ENCODE measurements at regions not wholly inside any gene's neighbourhood (a gene's known extent, or its start where the extent isn't known, plus 50 kb on each side); places are given as distances from the start of the nearest gene placed in this dataset.

DNA sequence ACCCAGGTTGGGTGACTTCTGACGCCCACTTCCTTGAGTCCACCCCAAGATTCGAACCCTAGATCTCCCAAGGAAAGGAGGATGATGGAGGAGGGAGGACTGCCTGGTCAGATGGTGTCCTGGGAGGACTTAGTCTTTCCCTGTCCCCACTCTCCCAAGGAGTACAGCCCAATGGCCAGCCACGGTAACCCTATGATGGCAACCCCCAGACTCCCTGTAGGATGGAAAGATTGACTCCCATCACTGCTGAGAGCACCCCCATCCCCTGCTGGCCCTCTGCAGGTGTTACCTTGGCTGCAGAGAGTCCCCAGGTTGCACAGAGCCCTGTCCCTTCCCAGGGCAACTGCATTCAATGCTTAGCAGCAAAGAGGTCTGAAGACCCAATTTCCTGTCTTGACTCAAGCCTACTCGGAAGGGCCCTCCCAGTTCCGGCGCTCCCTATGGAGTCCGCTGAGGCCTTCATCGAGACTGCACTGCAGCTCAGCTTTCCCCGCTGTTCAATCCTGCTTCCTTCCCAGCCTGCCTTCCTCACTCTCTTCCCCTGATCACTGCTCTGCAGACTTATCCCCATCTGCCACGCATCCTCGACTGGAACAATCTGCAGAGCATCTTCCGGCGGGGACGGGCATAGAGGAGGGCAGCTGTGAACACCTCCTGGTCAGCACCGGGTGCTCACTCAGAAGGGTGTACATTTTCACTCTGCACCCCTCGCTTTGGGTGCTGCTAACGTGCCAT, 50.8 kb upstream of the OCM2 start:
- CTCF ChIA-PET = no interaction called here
- DNase-seq (no peak), ATAC-seq (no peak)
- Mint-ChIP-seq H3K27ac (no peak overlapping the region), H3K4me1 (no peaks in the 10 kb centered on the region), H3K36me3 (no peaks in the 10 kb centered on the region), H3K27me3 (peaks cover 3% of the 10 kb centered on the region), H3K4me3 (no peak overlapping the region), H3K9me3 (ENCODE audit: low read depth) (no peaks in the 10 kb centered on the region)

DNA sequence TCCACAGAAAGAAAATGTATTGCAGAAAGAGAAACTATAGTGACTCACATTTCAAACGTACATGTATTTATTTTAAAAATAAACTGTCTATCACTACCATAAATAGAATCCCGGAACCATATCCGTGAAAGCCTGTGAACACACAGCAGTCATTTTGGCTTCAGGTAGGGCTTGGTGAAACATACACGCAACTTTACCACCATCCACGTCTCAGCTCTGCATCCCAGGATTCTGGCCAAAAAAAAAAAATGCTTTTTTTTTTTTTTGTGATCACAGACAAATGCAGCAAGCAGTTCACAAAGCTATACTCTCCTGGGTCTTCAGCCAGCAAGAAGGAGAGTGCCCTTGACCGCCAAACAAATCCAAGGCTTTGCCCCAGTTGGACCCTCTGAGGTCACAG, 56.8 kb upstream of the OCM2 start:
- DNase-seq (no peak), ATAC-seq (no peak)
- Mint-ChIP-seq H3K27me3 (no peaks in the 10 kb centered on the region), H3K36me3 (no peaks in the 10 kb centered on the region), H3K9me3 (ENCODE audit: low read depth) (no peaks in the 10 kb centered on the region), H3K27ac (no peak overlapping the region), H3K4me1 (peaks cover 8% of the 10 kb centered on the region), H3K4me3 (no peak overlapping the region)
- CTCF ChIA-PET = no interaction called here

DNA sequence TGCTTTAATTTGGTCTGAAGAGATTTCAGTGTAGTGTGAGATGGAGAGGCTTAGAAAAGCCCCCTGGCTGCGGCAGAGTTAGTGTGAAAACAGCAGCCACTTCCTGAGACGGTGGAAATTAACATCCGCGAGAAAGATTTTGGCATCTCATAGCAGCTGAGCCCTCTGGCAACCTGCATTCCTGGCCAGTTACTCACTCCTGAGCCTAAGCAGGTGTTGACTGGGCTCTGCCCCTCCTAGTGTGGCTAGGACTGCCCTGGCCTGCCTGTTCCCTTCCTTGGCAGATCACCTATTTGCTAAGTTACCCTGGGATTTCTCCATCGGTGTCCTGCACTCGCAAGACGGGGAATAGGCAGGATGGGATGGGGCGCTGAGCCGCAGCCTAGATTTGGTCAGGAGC, 57.6 kb upstream of the LMTK2 start:
- H3K27ac Mint-ChIP-seq = no peak overlapping the region
- DNase-seq (no peak), ATAC-seq (no peak)
- H3K4me3 Mint-ChIP-seq = no peak overlapping the region
- H3K36me3 Mint-ChIP-seq = no peaks in the 10 kb centered on the region
- no peaks in the 10 kb centered on the region for H3K9me3 Mint-ChIP-seq (ENCODE audit: low read depth)
- H3K4me1 Mint-ChIP-seq = peaks cover 8% of the 10 kb centered on the region
- no peaks in the 10 kb centered on the region for H3K27me3 Mint-ChIP-seq
- CTCF ChIA-PET = no interaction called here

DNA sequence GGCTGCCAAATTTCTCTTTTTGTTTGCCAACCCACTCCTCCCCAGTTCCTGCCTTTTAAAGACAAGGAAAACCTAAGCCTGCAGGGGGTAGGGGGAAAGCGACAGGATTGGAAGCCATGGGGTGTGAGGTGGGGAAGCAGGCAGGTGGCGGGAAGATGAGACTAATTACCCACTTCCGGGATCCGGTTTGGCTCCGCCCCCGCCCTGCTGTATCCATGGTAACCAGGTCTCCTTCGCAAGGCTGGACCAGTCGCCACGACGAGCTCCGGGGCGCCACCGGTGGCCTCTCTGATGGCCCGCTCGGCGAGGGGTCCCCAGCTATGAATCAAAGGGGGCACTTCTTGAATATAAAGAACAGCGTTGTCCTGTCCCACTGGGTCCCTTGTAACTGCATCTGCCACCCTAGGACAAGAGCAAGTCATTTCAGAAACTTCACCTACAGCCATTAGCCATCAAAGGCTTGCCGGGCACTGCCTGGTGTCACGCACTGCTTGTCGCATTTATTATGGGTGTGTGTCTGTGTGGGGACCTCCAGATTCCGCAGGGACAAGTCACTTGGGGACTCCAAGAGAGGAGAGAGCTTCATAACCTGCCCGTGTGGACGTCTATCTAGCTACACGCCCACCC, 55.4 kb upstream of the LMTK2 start:
- DNase-seq = peak; percentile 70
- no peaks in the 10 kb centered on the region for H3K27me3 Mint-ChIP-seq
- CTCF ChIA-PET = interaction anchor here (0.8 to 1.3 kb wide), 3 partner anchors 13 to 117 kb away, joined by 3 to 6 read pairs (median 4); no protein-coding TSS in a partner anchor
- no peak overlapping the region for H3K4me3 Mint-ChIP-seq
- peaks cover 8% of the 10 kb centered on the region for H3K4me1 Mint-ChIP-seq
- no peak overlapping the region for H3K27ac Mint-ChIP-seq
- H3K9me3 Mint-ChIP-seq (ENCODE audit: low read depth) = no peaks in the 10 kb centered on the region
- no peaks in the 10 kb centered on the region for H3K36me3 Mint-ChIP-seq
- peak; percentile 68 for ATAC-seq

DNA sequence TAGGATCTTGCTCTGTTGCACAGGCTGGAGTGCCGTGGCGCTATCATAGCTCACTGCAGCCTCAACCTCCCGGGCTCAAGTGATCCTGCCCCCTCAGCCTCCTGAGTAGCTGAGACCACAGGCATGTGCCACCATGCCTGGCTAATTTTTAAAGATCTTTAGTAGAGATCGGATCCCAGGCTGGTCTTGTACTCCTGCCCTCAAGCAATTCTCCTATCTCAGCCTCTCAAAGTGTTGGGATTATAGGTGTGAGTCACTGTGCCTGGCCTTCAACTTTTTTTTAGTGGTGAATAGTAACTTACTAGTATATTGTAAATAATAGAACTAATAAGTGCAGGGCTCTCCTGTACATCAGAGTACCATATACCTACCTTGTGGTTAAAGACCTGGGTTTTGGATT, 52.1 kb upstream of the LMTK2 start:
- Mint-ChIP-seq H3K9me3 (ENCODE audit: low read depth) (no peaks in the 10 kb centered on the region), H3K4me3 (no peak overlapping the region), H3K27me3 (no peaks in the 10 kb centered on the region), H3K4me1 (peaks cover 8% of the 10 kb centered on the region), H3K27ac (no peak overlapping the region), H3K36me3 (no peaks in the 10 kb centered on the region)
- ATAC-seq (no peak), DNase-seq (no peak)
- CTCF ChIA-PET = no interaction called here

DNA sequence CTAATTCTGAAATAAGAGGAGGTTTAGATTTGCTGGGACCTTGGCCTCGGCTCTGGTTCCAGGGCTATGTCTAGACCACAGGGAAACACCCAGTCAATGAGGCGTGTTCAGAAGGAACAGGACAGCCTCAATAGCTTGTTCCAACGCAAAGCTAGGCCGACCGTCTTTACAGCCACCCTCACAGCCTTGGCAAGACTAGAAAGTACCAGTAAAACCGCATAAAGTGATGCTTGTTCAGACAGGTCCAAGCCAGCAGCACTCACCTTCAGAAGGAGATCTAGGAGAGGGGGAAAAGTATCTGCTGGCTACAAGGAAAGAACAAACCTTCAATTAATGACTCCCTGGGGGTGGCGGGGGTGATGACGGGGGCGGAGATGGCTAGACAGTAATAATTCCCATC, 50.1 kb upstream of the LMTK2 start:
- CTCF ChIA-PET = interaction anchor here (1.6 kb wide), 1 partner anchor 49 kb away, joined by 3 read pairs; no protein-coding TSS in a partner anchor

More for the DNA sequence above, 50.1 kb upstream of the LMTK2 start:
- Mint-ChIP-seq H3K36me3 (no peaks in the 10 kb centered on the region), H3K27ac (no peak overlapping the region), H3K4me3 (no peak overlapping the region), H3K27me3 (no peaks in the 10 kb centered on the region), H3K9me3 (ENCODE audit: low read depth) (no peaks in the 10 kb centered on the region), H3K4me1 (peaks cover 1% of the 10 kb centered on the region)
- ATAC-seq = no peak
- DNase-seq = no peak
